ENCODE measurements at regions not wholly inside any gene's neighbourhood (a gene's known extent, or its start where the extent isn't known, plus 50 kb on each side); places are given as distances from the start of the nearest gene placed in this dataset.

DNA sequence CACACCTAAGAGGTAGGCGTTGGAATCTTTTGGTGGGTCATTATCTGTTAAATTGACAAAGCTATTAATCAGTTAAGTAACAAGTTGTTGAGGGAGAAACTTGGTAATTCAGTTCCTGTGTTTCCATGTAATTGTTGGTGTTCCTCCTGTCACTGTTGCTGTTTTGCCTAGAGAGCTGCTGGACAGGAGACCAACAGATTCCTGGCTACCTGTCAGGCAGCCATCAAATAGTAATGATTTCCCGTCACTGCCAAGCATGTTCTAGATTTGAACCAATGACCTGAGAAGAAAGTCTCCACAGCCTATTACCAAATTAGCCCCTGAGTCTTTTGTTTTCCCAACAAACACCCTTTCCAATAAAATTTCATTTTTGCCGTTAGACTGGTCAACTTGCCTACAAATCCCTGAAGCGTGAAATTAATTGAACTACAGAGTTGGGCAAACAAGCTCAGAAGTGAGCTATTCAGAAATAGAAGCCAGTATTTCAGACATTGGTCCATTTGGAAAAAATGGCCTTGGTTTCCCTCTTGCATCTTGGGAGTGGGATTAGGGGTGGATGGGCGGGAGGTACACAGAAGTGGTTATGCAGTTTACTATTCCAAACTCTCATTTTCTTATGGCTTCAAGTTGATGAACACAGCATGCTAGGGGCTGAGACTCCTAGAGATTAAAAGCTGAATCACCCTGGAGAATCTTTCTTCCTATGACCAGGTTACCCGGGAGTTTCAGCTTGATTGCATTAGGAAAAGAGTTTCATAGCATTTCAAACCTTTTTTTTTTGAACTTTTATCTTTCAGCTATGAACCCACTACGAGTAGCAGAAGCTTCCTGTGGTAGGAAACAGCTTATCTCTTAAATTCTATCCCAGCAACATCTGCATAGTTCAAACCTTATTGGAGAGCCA lies 262.8 kb upstream of the MAF start:
- ChIA-PET POLR2A (ENCODE audit: unreplicated experiment) (no interaction called here), CTCF (no interaction called here)
- intact Hi-C loops (cut with micrococcal nuclease; ENCODE audit: unreplicated experiment) = no loop called here
- Histone ChIP-seq H3K4me3 (no peak overlapping the region), H4K20me1 (ENCODE audit: insufficient read depth) (no peaks in the 10 kb centered on the region), H3K27ac (no peak overlapping the region), H3K9me3 (ENCODE audit: insufficient read depth, low read depth) (no peaks in the 10 kb centered on the region), H3K79me2 (ENCODE audit: low read depth) (no peaks in the 10 kb centered on the region), H3K9me2 (ENCODE audit: insufficient read depth) (no peaks in the 10 kb centered on the region), H3K27me3 (ENCODE audit: insufficient read depth, low read depth) (peaks cover 60% of the 10 kb centered on the region), H3K4me2 (no peak overlapping the region), H3K4me1 (replicated peaks; ENCODE audit: insufficient read depth) (no peaks in the 10 kb centered on the region), H3F3A (ENCODE audit: insufficient read depth, low read depth) (no peaks in the 10 kb centered on the region), H3K36me3 (ENCODE audit: low read depth) (no peaks in the 10 kb centered on the region), H2AFZ (no peak overlapping the region)
- BruUV-seq (replicated peaks) = no TSS peak
- no peak for DNase-seq
- TF ChIP-seq CTCF (conservative IDR thresholded peaks at IDR 0.05) = no peak
- no peak for TF ChIP-seq EZH2 (IDR thresholded peaks at IDR 0.05; ENCODE audit: low read depth)

DNA sequence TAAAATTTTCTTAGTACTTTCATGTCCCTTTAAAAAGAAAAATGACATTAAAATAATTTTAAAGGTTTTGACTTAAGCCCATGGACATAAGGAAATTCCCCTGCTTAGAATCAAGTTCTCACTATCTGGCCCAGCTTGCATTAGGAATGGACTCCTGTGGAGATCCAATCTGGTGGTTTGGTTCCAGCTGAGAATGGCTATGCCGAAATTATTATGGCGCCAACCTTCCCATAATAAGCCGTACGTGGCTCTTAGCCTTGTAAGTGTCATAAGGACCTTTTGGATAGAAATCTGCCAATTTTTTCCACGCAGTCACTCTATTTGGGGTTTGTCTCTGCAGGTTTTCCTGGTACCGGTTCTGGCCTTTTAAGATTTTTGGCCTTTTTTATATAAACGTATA lies 262.1 kb upstream of the MAF start:
- no TSS peak for BruUV-seq (replicated peaks)
- no peak overlapping the region for H3K4me3 ChIP-seq

DNA sequence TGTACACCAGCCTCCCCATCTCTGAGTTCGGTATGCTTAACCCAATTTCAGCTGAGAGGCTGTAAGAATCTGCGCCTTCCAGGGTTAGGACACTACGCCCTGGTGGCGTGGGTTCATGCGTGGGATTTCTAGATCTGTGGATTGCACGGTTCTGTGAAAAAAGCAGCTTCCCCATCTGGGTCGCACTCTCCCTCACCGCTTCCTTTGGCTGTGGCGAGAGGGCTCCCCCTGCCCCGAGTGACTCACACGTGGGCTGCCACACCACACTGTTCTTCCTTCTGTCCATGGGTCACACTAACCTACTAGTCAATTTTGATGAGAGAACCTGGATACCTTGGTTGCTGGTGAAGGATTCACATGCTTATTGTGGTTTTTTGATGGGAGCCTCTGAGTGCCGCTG lies 256.0 kb upstream of the MAF start:
- intact Hi-C loops (cut with micrococcal nuclease; ENCODE audit: unreplicated experiment) = no loop called here
- Histone ChIP-seq H3K79me2 (ENCODE audit: low read depth) (no peaks in the 10 kb centered on the region), H3K4me2 (no peak overlapping the region), H3K4me3 (no peak overlapping the region), H3K9me3 (ENCODE audit: insufficient read depth, low read depth) (no peaks in the 10 kb centered on the region), H3K27me3 (ENCODE audit: insufficient read depth, low read depth) (peaks cover 4% of the 10 kb centered on the region; the same call in 1 of the 2 replicates), H3K4me1 (replicated peaks; ENCODE audit: insufficient read depth) (no peaks in the 10 kb centered on the region), H4K20me1 (ENCODE audit: insufficient read depth) (no peaks in the 10 kb centered on the region), H3K9me2 (ENCODE audit: insufficient read depth) (no peaks in the 10 kb centered on the region), H3K27ac (no peak overlapping the region), H3K36me3 (ENCODE audit: low read depth) (no peaks in the 10 kb centered on the region), H3F3A (ENCODE audit: insufficient read depth, low read depth) (no peaks in the 10 kb centered on the region), H2AFZ (no peak overlapping the region)
- ChIA-PET CTCF (no interaction called here), POLR2A (ENCODE audit: unreplicated experiment) (no interaction called here)
- no TSS peak for BruUV-seq (replicated peaks)
- no peak for DNase-seq
- TF ChIP-seq EZH2 (IDR thresholded peaks at IDR 0.05; ENCODE audit: low read depth) (no peak), CTCF (conservative IDR thresholded peaks at IDR 0.05) (no peak)

More for the DNA sequence above, 262.1 kb upstream of the MAF start:
- POLR2A ChIA-PET (ENCODE audit: unreplicated experiment) = no interaction called here
- Histone ChIP-seq H3K27ac (no peak overlapping the region), H3K27me3 (ENCODE audit: insufficient read depth, low read depth) (peaks cover 52% of the 10 kb centered on the region), H2AFZ (no peak overlapping the region), H3F3A (ENCODE audit: insufficient read depth, low read depth) (no peaks in the 10 kb centered on the region), H3K4me1 (replicated peaks; ENCODE audit: insufficient read depth) (no peaks in the 10 kb centered on the region), H3K36me3 (ENCODE audit: low read depth) (no peaks in the 10 kb centered on the region), H3K79me2 (ENCODE audit: low read depth) (no peaks in the 10 kb centered on the region), H3K9me2 (ENCODE audit: insufficient read depth) (no peaks in the 10 kb centered on the region), H3K9me3 (ENCODE audit: insufficient read depth, low read depth) (no peaks in the 10 kb centered on the region), H3K4me2 (no peak overlapping the region), H4K20me1 (ENCODE audit: insufficient read depth) (no peaks in the 10 kb centered on the region)
- TF ChIP-seq EZH2 (IDR thresholded peaks at IDR 0.05; ENCODE audit: low read depth) = no peak
- TF ChIP-seq CTCF (conservative IDR thresholded peaks at IDR 0.05) = no peak
- DNase-seq = no peak
- intact Hi-C loops (cut with micrococcal nuclease; ENCODE audit: unreplicated experiment) = no loop called here
- CTCF ChIA-PET = no interaction called here

Measured in PC-9 (cell line).